Skeletal muscle satellite cell (primary cell): ENCODE measurements at regions not wholly inside any gene's neighbourhood (a gene's known extent, or its start where the extent isn't known, plus 50 kb on each side); places are given as distances from the start of the nearest gene placed in this dataset.

Source experiments
- H3K27me3 ChIP-seq: 2 replicates; pipeline ENCODE4 v1.7.0; 2013; ENCODE audit warnings: low read length; ENCODE audit not compliant: control insufficient read depth, insufficient read depth
- H3K36me3 ChIP-seq: 2 replicates; pipeline ENCODE4 v1.7.0; 2013; ENCODE audit warnings: mild to moderate bottlenecking, control low read depth, low read length; ENCODE audit not compliant: insufficient read depth
- H3K4me1 ChIP-seq: 2 replicates; pipeline ENCODE4 v1.7.0; 2013; ENCODE audit warnings: low read length; ENCODE audit not compliant: control insufficient read depth, insufficient read depth
- H3K4me2 ChIP-seq: 2 replicates; pipeline ENCODE4 v1.7.0; 2013; ENCODE audit warnings: mild to moderate bottlenecking, low read length
- H3K4me3 ChIP-seq: 2 replicates; pipeline ENCODE4 v1.7.0; 2013; ENCODE audit warnings: low read length
- H3K9ac ChIP-seq: 2 replicates; pipeline ENCODE4 v1.7.0; 2013; ENCODE audit warnings: mild to moderate bottlenecking, low read depth, low read length, moderate library complexity
- H3K9me3 ChIP-seq: replicated peaks from 2 replicates; pipeline ENCODE4 v1.7.0; 2013; ENCODE audit warnings: mild to moderate bottlenecking, control low read depth, low read length

DNA sequence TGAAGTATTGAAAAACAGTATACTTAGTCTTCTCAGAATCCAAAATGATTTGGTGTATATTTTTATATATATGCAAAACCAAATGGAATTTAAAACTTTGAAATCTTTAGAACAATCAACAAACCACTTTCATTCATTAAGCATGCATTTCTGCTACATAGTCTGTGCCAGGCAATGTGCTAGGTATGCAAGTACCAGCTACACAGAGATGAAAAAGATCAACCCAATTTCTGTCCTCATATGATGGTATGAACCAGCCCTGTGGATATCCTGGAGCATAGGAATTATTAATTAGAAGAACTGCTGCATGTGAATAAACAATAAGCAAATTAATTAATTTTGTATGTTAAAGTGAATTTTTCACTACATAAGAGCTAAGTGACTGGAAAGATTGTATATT is 51.2 kb upstream of the RTN4 start:
- Histone ChIP-seq H3K4me1 (peaks cover 75% of the 10 kb centered on the region), H3K36me3 (no peaks in the 10 kb centered on the region), H3K9me3 (no peaks in the 10 kb centered on the region), H3K4me2 (peak overlapping the region; percentile 71), H3K4me3 (peak overlapping the region; percentile 8), H3K9ac (peak overlapping the region; percentile 69), H3K27me3 (no peaks in the 10 kb centered on the region)

- Histone ChIP-seq H3K4me3 (peak overlapping the region; percentile 29), H3K27me3 (no peaks in the 10 kb centered on the region), H3K4me1 (peaks cover 65% of the 10 kb centered on the region), H3K4me2 (peak overlapping the region; percentile 71), H3K9ac (peak overlapping the region; percentile 69), H3K36me3 (no peaks in the 10 kb centered on the region), H3K9me3 (no peaks in the 10 kb centered on the region)
These were observed 49.9 kb upstream of the RTN4 start for GRCh38 chr2:55099878-55100820.
